GM19467 (cell line): ENCODE measurements at regions not wholly inside any gene's neighbourhood (a gene's known extent, or its start where the extent isn't known, plus 50 kb on each side); places are given as distances from the start of the nearest gene placed in this dataset.

ENCODE experiments used
- ATAC-seq: cut with Tn5 transposase; IDR thresholded peaks from one replicate; pipeline ENCODE4 v1.9.1; 2021; ENCODE audit warnings: mild to moderate bottlenecking, moderate library complexity; ENCODE audit not compliant: unreplicated experiment

DNA sequence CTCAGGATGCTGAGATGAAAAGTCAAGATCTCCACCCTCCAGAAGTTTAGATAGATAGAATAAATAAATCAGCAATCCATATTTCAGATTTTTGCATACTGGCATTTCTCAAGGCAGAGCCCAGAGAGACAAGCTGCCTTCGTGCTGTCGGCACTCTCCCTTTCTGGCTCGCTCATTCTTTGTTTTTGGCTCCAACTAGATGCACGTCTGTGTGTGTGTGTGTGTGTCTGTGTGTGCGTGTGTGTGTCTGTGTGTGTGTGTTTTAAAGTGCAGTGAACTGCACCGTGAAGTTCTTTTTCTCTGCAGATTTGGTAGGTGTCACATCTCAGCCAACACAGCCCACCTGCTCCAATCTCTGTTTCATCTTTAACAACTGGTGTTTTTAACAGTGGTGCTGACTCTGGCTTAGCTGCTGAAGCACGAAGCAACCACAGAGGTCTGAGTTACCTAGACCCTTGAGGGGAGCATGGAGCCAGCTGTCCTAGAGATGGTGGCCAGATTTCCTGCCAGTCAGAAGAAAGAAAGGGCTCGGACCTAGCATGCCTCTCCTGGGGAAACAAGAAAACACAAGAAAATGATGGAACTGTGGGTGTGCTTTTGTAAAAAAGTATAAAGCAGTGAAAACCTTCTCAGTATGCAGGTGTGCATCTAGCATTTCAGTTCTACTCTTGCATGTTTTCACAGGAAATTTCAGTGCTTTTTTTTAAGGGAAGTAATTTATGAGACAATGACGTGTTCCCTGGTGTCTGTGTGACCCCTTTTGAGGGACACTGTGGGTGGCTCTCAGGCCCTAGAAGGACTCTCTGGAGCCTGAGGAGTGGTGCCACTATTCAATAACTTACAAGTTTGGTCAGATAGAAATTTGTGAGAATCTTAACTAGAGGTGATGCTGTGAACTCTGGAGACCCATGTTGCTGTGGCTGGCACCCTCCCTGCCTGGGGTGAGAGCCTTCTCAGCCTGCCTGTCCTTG lies 364.3 kb downstream of the RNF144A start:
- no peak for ATAC-seq

DNA sequence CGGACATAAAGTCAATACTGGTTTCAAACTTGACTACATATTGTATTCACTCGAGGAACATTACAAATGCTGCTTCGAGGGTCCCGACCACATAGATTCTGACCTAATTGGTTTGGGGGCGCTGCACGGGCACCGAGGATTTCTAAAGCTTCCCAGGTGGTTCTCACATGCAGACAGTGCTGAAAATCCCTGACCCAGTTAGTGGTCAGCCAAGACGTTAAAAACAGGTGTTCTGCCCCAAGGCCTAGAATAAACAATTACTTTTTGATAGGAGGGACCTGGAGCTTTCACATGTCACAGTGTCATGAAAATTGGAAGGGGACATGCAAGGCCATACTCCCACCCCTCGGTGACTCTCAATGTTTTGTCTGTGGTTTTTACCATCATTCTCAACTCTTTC lies 368.9 kb downstream of the RNF144A start:
- ATAC-seq: no peak

DNA sequence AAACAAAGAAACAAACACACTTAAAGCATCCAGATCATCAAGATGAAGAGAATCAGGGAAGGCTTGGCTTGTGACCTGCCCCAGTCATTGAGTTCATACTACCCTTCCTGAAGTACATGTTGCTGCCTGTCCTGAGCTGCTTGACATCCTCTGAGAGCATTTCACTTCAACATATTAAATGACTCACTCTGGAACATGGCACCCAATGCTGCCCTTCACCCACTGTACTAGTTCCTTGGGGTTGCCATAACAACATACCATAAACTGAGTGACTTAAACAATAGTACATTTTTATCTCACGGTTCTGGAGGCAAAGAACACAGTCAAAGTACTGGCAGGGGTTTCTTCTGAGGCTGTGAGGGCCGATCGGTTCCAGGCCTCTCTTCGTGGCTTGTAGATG lies 371.3 kb downstream of the RNF144A start:
- no peak for ATAC-seq

DNA sequence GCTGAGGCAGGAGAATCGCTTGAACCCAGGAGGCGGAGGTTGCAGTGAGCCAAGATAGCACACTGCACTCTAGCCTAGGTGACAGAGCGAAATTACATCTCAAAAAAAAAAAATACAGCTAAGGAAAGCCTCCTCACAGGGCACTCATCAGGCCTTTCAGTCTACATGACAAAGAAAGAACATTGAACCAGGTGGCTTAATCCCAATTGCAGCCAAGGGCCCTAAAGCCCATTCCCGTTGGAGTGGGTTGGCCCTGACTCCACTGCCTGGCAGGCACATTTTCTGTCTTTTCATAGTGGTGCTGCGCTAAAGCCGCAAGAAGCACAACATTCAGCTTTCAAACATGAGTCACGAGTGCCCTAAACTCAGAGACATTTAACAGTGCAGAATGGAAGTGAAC lies 372.5 kb downstream of the RNF144A start:
- ATAC-seq: no peak

DNA sequence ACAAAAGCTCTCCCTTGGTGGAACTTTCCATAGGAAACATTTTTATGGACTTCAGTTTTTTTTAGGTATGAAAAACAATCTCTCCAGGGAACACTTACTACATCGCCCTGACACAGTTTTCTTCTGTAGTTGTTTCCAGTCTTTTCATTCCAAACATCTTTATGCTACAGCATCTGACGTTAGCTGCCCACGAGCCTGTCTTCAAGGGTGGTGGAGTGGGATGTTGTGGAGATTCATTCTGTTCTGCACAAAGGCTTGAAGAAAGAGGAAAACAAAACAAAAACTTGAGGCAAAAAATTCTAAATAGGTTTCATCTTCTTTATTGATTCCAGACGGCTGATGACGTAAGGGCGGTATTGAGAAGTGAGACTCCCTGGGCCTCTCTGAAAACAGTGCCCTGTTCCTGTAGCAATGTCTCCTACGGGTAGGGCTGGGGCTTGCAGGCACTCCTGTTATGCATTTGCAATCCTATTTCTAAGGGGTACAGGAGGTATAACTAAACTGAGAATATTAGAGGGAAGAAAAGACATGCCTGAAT lies 375.0 kb downstream of the RNF144A start:
- ATAC-seq: no peak

DNA sequence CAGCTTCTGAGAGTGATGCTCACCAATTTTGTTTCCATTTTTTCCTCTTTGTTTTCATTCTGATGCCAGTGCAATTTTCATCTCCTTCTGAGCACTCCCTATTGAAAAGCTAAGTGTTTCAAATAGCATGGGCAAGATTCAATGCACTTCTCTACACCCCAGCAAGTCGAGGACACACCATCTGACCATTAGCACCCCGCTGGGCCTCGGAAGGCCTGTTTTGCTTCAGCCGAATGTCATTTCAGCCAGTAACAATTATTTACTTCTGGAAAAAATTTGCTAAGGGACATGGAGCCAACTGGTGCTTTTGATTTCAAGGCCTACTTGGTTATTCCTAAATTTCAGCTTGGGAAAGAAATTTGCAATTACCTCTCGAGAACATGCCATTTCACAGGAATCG lies 392.4 kb downstream of the RNF144A start:
- ATAC-seq: no peak

DNA sequence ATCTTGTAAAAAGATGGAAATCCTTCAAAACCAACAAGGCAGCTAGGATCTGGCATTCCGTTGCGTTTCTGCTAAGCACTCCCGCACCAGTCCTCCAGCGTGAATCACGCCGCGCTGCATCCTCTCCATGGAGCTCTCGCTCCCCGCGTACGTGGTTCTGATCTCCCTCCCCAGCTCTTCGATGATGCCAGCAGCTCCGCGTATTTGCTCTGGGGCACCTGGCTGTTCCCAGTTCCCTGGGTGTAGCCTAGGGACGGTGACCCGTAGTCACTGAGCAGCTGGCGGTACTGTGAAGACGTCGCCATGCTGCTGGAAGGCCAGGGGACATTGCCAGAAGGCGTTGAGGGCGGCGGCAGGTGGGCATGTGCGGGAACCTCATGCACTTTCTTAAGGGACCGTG lies 407.5 kb downstream of the RNF144A start:
- no peak for ATAC-seq

DNA sequence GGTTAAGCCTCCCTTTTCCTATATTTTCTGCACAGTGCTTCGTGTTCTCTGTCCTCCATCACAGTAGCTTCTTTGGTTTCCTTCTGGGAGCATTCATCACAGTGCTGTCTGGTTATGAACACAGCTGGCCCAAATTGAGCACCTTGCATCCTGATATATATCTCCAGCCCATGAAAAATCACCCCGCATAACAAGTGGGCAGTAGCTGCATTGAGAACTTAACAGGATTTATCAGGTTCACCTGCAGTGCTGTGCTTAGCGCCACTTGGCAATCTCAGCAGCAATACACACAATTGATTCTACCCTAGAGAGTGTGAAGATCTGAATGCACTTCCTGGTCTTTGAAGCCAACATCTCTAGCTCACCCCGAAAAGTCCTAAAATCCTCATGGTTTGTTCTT lies 408.0 kb downstream of the RNF144A start:
- ATAC-seq: no peak

DNA sequence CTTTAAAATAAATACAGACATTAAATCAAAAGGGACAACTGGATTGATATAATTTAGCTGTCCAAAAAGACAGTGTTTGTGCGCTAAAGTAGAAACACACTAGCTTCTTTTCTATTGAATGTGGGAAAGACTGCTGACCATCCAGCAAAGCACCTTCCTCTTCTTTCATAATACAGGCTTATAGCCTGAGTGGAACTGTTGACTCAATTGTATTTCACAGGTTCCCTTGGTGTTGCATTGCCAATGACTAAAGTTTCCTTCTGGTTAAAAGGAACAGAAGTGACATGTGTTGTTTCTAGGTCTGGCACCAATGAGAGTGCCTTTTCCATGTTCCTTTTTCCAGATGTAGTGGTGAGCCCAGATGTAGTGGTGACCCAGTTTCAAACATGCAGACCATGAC lies 412.3 kb downstream of the RNF144A start:
- no peak for ATAC-seq

DNA sequence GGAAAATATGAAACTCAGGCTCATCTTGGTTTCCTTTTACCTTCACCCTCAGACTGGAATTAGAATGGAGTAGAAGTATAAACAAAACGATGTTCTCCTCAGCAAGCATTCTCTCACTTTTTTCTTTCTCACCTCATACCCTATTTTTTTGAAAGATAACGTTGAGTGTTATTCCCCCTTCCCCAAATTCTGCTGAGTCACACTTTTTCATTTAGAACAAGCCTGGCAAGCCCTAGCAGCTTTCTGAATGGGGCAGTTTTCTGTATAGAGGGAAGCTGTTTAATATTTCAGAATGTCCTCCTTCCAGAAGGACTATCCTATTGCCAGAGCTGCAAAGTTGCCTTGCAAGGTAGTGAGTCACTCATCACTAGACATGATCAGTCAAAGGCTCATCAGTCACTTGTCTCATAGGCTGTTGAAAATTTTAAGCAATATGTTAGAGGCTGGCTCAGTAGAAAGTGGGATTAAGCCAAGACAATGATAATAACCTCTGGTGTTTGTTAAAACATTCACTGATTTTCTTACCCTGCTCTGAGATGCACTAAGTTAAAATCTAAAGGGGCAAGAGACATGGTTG lies 416.1 kb downstream of the RNF144A start:
- ATAC-seq: no peak

DNA sequence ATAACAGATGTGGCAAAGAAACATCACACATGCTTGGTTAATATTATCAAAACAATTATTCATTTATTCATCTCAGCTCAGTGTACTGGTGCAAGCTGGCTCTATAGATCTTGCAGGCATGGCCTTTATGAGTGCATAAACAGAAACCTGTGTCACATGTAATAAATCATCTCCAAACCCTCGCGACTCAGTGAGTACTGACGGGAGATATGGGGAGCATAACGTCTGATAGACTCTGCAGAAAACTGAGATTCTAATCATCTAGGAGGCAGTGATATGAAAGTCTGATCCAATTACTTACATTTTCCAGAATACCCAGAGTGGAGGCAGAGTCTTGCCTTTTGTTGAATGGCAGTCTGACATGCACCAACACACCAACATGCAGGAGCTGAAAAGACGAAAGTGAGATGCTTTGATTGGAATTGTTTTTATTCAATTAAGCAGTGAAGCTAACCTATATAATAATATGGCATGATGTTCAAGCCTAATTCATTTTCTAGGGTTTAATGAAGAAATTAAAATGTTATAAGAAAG lies 416.8 kb downstream of the RNF144A start:
- ATAC-seq: no peak

DNA sequence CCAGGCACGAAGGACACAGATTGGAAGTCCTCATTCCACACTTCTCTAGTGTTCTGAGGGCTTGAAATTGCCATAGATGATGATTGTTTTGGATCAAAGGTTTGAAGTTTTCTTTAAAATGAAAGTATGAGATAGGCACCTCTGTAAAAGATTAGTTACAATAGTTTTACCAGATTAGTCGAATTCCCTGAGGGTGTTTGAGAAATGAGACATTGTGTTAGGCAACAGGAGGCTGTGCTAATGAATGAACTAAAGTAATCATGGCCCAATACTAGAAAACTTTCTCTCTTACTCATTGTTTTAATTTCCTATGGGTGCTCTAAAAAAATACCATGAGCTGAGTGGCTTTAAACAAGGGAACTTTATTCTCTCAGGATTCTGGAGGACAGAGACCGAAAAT lies 421.7 kb downstream of the RNF144A start:
- no peak for ATAC-seq

DNA sequence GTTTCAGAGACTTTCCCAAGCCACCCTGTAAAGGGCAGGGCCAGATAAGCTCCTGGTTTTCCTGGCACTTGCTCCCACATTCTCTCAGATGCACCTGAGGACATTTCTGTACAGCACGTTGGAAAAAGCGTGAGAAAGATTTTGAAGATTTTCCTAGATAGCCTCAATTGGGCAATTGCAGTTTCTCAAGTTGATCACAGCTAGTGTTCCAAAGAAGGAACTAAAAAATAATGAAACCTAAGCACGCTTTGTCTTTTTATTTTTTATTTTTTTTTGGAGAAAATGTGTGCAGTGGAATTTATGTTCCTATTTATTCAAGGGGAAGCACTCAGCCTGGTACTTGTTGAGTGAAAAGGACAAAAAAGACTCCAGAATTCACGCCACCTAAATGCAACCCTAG lies 429.1 kb downstream of the RNF144A start:
- ATAC-seq: no peak

DNA sequence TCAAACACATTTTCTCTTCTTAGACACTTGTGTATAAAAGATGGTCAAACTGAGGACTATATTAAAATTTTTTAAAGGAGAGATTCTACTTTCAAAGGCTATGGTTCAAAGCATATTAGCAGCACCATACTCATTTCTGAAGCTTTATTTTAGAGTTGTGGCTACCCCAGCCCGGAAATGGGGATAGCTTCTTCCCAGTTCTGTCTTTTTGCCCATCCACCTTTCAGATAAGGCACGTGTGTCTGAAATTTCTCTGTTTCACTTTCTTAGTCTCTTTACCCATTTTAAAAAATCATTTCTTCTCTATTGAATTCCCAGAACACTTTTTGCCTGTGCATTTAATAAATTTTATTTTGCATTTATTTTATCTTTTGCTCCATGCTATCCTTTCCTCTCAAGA lies 431.5 kb downstream of the RNF144A start:
- ATAC-seq: no peak

DNA sequence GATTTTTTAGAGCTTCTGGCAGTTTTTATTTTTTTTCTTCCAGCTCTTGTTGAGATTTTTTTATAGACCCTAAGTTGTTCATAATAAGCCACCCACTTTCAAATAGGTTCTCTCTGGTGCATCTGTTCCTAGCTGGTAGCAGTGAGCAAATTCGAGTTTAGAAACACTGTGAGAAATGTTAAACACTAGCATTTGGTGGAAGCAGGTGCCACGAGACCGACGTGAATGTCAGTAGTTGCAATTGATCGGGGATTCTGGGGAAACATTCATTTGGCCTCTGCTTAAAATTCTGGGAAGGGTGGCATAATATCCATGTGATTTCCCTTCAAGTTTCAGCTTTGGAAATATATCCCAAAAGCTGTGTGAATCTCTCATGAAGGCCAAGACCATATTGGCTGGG lies 435.0 kb downstream of the RNF144A start:
- no peak for ATAC-seq

DNA sequence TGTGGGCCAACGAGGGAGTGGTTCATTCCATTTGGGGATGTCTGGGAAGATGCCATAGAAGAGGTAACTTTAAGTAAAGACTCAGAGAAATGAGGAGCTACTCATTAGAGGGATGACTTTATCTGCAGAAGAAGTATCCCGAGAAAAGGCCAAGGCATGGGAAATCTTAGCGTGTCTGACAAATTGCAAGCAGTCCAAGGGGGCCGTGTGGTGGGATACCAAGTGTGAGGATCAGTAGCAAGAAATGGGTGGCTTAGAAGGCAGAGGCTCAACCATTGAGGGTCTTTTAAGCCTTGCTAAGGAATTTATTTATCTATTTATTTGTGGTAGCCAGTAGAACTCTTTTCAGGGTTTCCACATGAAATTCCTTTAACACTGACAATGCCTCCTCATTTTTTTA lies 436.4 kb downstream of the RNF144A start:
- ATAC-seq: no peak

DNA sequence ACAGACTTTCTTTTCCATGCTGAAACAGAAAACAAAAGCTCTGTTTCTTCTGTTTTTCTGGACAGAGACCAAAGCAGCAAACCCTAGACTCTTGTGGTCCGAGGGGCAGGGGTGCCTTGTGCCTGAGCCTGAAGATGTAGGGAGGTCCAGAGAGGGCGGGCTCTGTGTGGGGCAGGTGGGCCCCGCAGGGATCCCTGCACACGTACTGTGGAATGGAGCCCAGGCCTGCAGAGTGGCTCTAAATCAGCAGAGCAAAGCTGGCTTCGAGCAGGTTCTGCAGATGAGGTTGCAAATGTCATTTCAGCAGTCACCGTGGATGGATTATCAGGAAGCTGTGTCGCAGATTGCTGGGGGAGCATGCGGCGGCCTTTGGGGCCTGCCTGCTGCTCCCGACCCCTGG lies 438.6 kb downstream of the RNF144A start:
- ATAC-seq: no peak

DNA sequence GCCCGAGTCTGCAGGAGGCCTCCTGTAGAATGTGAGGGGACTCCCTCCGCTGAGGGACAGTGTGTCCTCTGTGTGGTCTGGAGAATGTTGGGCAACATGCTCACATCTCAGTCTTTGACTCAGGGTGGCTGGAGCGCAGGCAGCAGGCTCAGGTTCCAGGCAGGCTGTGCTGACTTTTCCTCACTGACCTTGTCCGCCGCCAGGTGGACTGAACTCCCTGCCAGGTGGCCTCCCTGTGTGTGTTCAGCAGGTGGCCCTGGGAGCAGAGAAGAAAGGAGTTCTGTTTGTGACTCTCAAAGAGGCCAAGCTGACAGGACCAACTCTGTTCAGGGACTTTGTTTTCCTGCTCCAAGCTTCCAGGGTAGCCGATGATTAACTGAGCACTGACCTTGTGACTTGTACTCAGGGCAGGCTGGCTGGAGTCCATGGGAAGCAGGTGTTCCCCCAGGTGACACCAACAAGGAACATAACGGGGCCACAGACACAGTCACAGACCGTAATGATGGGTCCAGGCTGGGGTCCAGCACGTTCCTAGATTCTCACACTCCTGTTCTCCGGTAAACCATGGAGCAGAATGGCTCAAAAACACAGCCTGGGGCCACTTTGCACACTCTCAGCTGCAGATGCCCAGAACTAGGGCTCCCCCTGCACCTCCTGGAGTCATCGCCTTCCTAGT lies 439.8 kb downstream of the RNF144A start:
- ATAC-seq: no peak

DNA sequence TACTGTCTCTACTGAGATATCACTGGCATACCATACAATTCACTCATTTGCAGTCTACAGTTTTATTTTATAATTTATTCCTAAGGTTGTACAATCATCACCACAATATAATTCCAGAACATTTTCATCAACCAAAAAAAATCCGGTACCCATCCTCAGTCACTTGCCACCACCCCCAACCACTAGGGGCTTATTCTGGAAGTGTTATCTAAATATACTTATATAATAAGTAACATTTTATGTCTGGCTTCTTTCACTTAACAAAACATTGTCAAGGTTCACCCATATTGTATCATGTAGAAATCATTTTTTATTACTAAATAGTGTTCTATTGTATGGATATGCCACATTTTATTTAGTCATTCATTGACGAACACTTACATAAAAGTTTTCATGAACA lies 440.8 kb downstream of the RNF144A start:
- ATAC-seq: no peak

DNA sequence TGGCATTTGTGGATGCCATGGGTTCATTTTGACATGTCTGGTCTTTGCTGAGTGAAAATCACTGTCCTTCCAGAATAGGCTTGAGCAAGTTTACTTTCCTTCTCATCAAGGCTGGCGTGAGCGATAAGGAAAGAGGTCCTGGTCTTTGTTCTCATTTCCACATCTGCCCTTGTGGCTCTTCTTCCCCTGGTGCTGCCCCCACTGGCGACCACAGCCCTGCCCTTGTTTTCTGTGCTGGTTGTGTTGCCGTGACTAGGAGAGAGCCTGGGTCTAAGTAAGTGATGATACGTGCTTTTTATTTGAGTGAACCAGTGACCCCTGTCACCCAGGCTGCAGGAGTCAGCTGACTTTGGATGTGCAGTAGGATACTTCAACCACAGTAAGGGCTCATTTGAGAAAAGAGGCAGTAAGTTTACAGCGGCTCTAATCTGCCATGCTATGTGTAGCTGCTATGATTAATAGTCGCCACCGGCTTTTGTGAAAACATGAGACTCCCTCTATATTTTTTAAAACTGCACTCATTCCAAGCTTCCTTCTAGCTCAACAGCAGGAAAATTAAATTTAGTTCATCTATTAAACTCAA lies 441.7 kb downstream of the RNF144A start:
- ATAC-seq: no peak

DNA sequence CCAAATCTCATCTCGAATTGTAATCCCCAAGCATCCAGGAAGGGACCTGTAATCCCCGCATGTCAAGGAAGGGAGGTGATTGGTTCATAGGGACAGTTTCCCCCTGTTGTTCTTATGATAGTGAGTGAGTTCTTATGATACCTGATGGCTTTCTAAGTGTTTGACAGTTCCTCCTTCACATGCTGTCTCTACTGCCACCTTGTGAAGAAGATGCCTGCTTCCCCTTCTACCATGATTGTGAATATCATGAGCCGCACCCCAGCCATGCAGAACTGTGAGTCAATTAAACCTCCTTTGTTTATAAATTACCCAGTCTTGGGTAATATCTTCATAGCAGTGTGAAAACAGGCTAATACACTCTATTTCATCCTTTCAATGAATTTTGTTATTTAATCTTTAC lies 446.7 kb downstream of the RNF144A start:
- no peak for ATAC-seq
